ENCODE measurements at regions not wholly inside any gene's neighbourhood (a gene's known extent, or its start where the extent isn't known, plus 50 kb on each side); places are given as distances from the start of the nearest gene placed in this dataset.

DNA sequence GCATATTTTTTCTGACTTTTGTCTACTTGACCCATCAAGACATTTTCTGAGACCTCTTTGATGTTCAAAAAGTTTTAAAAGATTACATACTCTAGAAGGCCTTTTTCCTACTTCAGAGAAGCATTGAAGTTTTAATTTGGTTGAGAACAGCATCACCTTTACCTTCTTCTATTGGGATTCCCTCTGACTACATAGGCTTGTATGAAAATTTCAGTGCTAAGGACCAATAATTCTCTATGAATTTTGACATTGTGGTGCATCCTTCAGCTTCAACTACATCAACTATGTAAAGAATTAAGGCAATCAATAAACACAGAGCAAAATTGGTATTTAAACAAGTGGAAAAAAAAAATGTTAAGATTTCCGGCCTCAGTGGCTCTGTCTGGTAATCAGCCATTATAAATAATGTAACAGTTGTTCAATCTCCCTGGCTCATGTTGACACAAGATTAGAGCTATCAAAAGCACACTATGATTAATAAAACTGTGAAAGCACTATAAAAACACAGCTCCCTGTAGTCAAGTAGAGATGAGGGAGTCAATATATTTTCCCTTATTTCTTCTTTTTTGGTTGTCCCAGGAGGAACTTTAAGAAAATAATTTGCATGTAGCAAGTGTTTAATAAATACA lies 627.0 kb upstream of the SYT4 start:
- ATAC-seq (no peak), DNase-seq (ENCODE audit: low read depth, low spot score) (no peak)
- intact Hi-C loops (cut with micrococcal nuclease) = no loop called here
- ChIA-PET RAD21 (ENCODE audit: low non-redundant PET in 1 of 2, low total read pairs in 2 of 2, uncharacterized antibody in 2 of 2, unreplicated experiment in 2 of 2) (no interaction called here), POLR2A (no interaction called here), CTCF (no interaction called here)
- TF ChIP-seq ELF1 (IDR thresholded peaks at IDR 0.05; ENCODE audit: borderline replicate concordance, low read depth) (no peak), ZNF274 (IDR thresholded peaks at IDR 0.05; ENCODE audit: low read depth, low read length) (no peak), EZH2 (IDR thresholded peaks at IDR 0.05) (no peak), POLR2A (IDR thresholded peaks at IDR 0.05; ENCODE audit: borderline replicate concordance, extremely low read depth, insufficient read depth, insufficient read length) (no peak), ZFX (IDR thresholded peaks at IDR 0.05) (no peak), CEBPB (IDR thresholded peaks at IDR 0.05; ENCODE audit: low read depth) (no peak), POLR2AphosphoS5 (IDR thresholded peaks at IDR 0.05; ENCODE audit: low read depth, low read length) (no peak), EGR1 (IDR thresholded peaks at IDR 0.05; ENCODE audit: low read depth) (no peak), YY1 (IDR thresholded peaks at IDR 0.05; ENCODE audit: extremely low read depth, insufficient replicate concordance, low read depth, low read length) (no peak)
- no peak overlapping the region for H3K4me2 ChIP-seq (ENCODE audit: low read length)
- no peak overlapping the region for H3K9ac ChIP-seq (ENCODE audit: low read length)
- no peaks in the 10 kb centered on the region for H3K4me1 ChIP-seq (ENCODE audit: control insufficient read depth in 1 of 2, insufficient read depth in 2 of 2, low read length in 2 of 2)
- H3K27me3 ChIP-seq (ENCODE audit: insufficient read depth, low read length) = no peaks in the 10 kb centered on the region
- BruUV-seq (replicated peaks) = no TSS peak
- peaks cover 16 to 19% of the 10 kb centered on the region in 2 experiments; a peak in 3 of 4 replicates for H3K9me3 ChIP-seq (ENCODE audit: control insufficient read depth in 1 of 2, insufficient read depth in 1 of 2, low read depth in 1 of 2, low read length in 2 of 2)
- no peak overlapping the region for H2AFZ ChIP-seq (ENCODE audit: low read depth, low read length, poor library complexity, severe bottlenecking)
- H3K4me3 ChIP-seq (replicated peaks in 1 of 2; ENCODE audit: low read depth in 1 of 2, low read length in 2 of 2) = no peak overlapping the region
- H4K20me1 ChIP-seq (ENCODE audit: insufficient read depth) = no peaks in the 10 kb centered on the region
- H3K27ac ChIP-seq (ENCODE audit: low read depth, low read length) = no peak overlapping the region
- no peaks in the 10 kb centered on the region for H3K79me2 ChIP-seq (ENCODE audit: insufficient read depth, low read length)
- no peaks in the 10 kb centered on the region for H3K9me2 ChIP-seq (ENCODE audit: insufficient read depth)
- no peaks in the 10 kb centered on the region for H3K36me3 ChIP-seq (ENCODE audit: control insufficient read depth in 1 of 2, insufficient read depth in 2 of 2, low read length in 2 of 2)

GRCh38 chr18:43914018-43914417 lies 636.7 kb upstream of the SYT4 start:
- TF ChIP-seq, protein P1, sequence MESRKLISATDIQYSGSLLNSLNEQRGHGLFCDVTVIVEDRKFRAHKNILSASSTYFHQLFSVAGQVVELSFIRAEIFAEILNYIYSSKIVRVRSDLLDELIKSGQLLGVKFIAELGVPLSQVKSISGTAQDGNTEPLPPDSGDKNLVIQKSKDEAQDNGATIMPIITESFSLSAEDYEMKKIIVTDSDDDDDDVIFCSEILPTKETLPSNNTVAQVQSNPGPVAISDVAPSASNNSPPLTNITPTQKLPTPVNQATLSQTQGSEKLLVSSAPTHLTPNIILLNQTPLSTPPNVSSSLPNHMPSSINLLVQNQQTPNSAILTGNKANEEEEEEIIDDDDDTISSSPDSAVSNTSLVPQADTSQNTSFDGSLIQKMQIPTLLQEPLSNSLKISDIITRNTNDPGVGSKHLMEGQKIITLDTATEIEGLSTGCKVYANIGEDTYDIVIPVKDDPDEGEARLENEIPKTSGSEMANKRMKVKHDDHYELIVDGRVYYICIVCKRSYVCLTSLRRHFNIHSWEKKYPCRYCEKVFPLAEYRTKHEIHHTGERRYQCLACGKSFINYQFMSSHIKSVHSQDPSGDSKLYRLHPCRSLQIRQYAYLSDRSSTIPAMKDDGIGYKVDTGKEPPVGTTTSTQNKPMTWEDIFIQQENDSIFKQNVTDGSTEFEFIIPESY (IDR thresholded peaks at IDR 0.05; ENCODE audit: extremely low read depth, insufficient replicate concordance, low read length) = no peak
- no peak for TF ChIP-seq MAX (IDR thresholded peaks at IDR 0.05)
- TF ChIP-seq, protein P2, sequence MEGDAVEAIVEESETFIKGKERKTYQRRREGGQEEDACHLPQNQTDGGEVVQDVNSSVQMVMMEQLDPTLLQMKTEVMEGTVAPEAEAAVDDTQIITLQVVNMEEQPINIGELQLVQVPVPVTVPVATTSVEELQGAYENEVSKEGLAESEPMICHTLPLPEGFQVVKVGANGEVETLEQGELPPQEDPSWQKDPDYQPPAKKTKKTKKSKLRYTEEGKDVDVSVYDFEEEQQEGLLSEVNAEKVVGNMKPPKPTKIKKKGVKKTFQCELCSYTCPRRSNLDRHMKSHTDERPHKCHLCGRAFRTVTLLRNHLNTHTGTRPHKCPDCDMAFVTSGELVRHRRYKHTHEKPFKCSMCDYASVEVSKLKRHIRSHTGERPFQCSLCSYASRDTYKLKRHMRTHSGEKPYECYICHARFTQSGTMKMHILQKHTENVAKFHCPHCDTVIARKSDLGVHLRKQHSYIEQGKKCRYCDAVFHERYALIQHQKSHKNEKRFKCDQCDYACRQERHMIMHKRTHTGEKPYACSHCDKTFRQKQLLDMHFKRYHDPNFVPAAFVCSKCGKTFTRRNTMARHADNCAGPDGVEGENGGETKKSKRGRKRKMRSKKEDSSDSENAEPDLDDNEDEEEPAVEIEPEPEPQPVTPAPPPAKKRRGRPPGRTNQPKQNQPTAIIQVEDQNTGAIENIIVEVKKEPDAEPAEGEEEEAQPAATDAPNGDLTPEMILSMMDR (IDR thresholded peaks at IDR 0.05 in 2 of 3, conservative IDR thresholded peaks at IDR 0.05 in 1 of 3; ENCODE audit: borderline replicate concordance in 1 of 3, insufficient read depth in 1 of 3, low read depth in 2 of 3, low read length in 2 of 3) = no peak
- no peak for TF ChIP-seq EZH2 (IDR thresholded peaks at IDR 0.05)
- no peak for TF ChIP-seq CEBPB (IDR thresholded peaks at IDR 0.05; ENCODE audit: low read depth)
- Histone ChIP-seq H3K4me1 (ENCODE audit: control insufficient read depth in 1 of 2, insufficient read depth in 2 of 2, low read length in 2 of 2) (no peaks in the 10 kb centered on the region), H3K36me3 (ENCODE audit: control insufficient read depth in 1 of 2, insufficient read depth in 2 of 2, low read length in 2 of 2) (no peaks in the 10 kb centered on the region), H3K27me3 (ENCODE audit: insufficient read depth, low read length) (no peaks in the 10 kb centered on the region), H3K79me2 (ENCODE audit: insufficient read depth, low read length) (no peaks in the 10 kb centered on the region), H3K9me3 (ENCODE audit: control insufficient read depth in 1 of 2, insufficient read depth in 1 of 2, low read depth in 1 of 2, low read length in 2 of 2) (peaks cover 10 to 20% of the 10 kb centered on the region in 2 experiments; a peak in 2 of 4 replicates), H3K4me3 (replicated peaks in 1 of 2; ENCODE audit: low read depth in 1 of 2, low read length in 2 of 2) (no peak overlapping the region), H2AFZ (ENCODE audit: low read depth, low read length, poor library complexity, severe bottlenecking) (no peak overlapping the region), H3K9ac (ENCODE audit: low read length) (no peak overlapping the region), H3K4me2 (ENCODE audit: low read length) (no peak overlapping the region), H4K20me1 (ENCODE audit: insufficient read depth) (no peaks in the 10 kb centered on the region), H3K27ac (ENCODE audit: low read depth, low read length) (no peak overlapping the region), H3K9me2 (ENCODE audit: insufficient read depth) (no peaks in the 10 kb centered on the region)
- POLR2A ChIA-PET = no interaction called here
- RAD21 ChIA-PET (ENCODE audit: low non-redundant PET in 1 of 2, low total read pairs in 2 of 2, uncharacterized antibody in 2 of 2, unreplicated experiment in 2 of 2) = no interaction called here
- CTCF ChIA-PET = no interaction called here
- intact Hi-C loops (cut with micrococcal nuclease) = no loop called here
- no peak for ATAC-seq
- no peak for DNase-seq (ENCODE audit: low read depth, low spot score)
- BruUV-seq (replicated peaks) = no TSS peak

All from HCT116 (cell line).